NCI-H2029 treated with DMSO at 0.1 percent for 48 hours (cell line): ENCODE measurements at regions not wholly inside any gene's neighbourhood (a gene's known extent, or its start where the extent isn't known, plus 50 kb on each side); places are given as distances from the start of the nearest gene placed in this dataset.

Source experiments
- DNase-seq: peaks from one replicate; lab custom pipeline; 2025; lab: John Stamatoyannopoulos, UW

GRCh38 chr18:40877096-40877495 lies 1077.9 kb upstream of the PIK3C3 start:
- no peak for DNase-seq

- DNase-seq = no peak
Observed at GRCh38 chr18:40875101-40875615, 1079.9 kb upstream of the PIK3C3 start.

- no peak for DNase-seq
Observed at GRCh38 chr18:40874233-40874632, 1080.8 kb upstream of the PIK3C3 start.

GRCh38 chr18:40868110-40868858 lies 1086.8 kb upstream of the PIK3C3 start:
- DNase-seq = no peak

GRCh38 chr18:40867459-40867858 lies 1087.6 kb upstream of the PIK3C3 start:
- no peak for DNase-seq

- DNase-seq = no peak
Observed at GRCh38 chr18:40866968-40867367, 1088.1 kb upstream of the PIK3C3 start.

GRCh38 chr18:40866013-40866645 lies 1088.9 kb upstream of the PIK3C3 start:
- no peak for DNase-seq

- DNase-seq = no peak
Observed at GRCh38 chr18:40864846-40865245, 1090.2 kb upstream of the PIK3C3 start.

- no peak for DNase-seq
Observed at GRCh38 chr18:40863801-40864200, 1091.2 kb upstream of the PIK3C3 start.

- DNase-seq = no peak
Observed at GRCh38 chr18:40860189-40860588, 1094.8 kb upstream of the PIK3C3 start.

- no peak for DNase-seq
Observed at GRCh38 chr18:40855661-40856060, 1099.4 kb upstream of the PIK3C3 start.

- no peak for DNase-seq
Observed at GRCh38 chr18:40852406-40852805, 1102.6 kb upstream of the PIK3C3 start.

- no peak for DNase-seq
Observed at GRCh38 chr18:40851014-40851429, 1104.0 kb upstream of the PIK3C3 start.

- DNase-seq = no peak
Observed at GRCh38 chr18:40849886-40850285, 1105.1 kb upstream of the PIK3C3 start.

GRCh38 chr18:40841467-40841866 lies 1113.6 kb upstream of the PIK3C3 start:
- no peak for DNase-seq

- no peak for DNase-seq
Observed at GRCh38 chr18:40841063-40841462, 1114.0 kb upstream of the PIK3C3 start.

GRCh38 chr18:40832362-40832761 lies 1122.7 kb upstream of the PIK3C3 start:
- DNase-seq = no peak

- no peak for DNase-seq
Observed at GRCh38 chr18:40824291-40824690, 1130.7 kb upstream of the PIK3C3 start.

GRCh38 chr18:40821596-40822243 lies 1133.3 kb upstream of the PIK3C3 start:
- DNase-seq = no peak

GRCh38 chr18:40812981-40813515 lies 1142.0 kb upstream of the PIK3C3 start:
- no peak for DNase-seq

- DNase-seq = no peak
Observed at GRCh38 chr18:40810372-40810771, 1144.7 kb upstream of the PIK3C3 start.

- no peak for DNase-seq
Observed at GRCh38 chr18:40789286-40789685, 1165.7 kb upstream of the PIK3C3 start.
